ENCODE measurements at regions not wholly inside any gene's neighbourhood (a gene's known extent, or its start where the extent isn't known, plus 50 kb on each side); places are given as distances from the start of the nearest gene placed in this dataset.
"Not testable (repeated sequence)": the region's sequence is repeated elsewhere in the genome, so short reads cannot be mapped to it uniquely, and the experiment has no call there.

DNA sequence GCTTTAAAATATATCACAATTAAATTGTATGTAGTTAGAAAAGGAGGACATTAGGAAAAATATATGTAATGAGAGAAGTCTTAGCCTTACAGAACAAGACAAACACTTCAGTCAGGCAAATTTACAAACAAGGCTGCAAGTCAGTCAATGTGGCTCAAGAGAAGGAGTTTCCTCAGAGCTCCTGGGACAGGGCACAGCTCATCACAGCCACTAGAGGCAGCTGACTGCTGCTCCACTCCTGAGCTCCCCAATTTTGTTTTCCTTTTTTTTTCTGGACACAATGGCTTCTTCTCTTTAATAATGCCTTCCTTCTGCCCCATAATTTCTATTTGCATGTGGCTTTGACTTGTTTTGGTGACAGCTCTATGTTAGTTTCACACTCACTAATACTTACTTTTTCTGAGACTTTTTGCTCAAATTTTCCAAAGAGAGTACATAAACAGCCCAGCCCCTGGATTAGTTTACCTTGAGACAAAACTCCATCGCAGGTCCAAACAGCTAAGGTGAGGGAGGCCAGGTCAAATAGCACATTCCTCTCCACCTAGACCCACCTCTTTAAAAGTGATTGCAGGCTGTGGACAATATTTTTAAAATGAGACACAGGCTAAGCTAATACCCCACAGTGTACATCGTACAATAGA, 850.4 kb upstream of the FRG1 start:
- peak; percentile 3 for DNase-seq (ENCODE audit: low spot score)

DNA sequence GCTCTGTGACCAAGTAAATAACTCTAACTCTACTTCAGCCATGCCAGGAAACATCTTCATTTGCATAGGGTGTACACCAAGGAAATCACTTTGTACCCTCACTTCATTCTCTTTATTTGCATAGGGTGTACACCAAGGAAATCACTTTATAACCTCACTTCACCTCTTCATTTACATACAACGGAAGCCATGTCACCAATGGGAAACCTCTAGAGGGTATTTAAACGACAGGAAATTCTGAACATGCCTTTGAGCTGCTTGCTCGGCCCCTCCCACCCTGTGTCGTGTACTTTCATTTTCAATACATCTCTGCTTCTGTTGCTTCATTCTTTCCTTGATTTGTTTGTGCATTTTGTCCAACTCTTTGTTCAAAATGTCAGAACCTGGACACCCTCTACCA, 848.1 kb upstream of the FRG1 start:
- DNase-seq (ENCODE audit: low spot score) = no peak

DNA sequence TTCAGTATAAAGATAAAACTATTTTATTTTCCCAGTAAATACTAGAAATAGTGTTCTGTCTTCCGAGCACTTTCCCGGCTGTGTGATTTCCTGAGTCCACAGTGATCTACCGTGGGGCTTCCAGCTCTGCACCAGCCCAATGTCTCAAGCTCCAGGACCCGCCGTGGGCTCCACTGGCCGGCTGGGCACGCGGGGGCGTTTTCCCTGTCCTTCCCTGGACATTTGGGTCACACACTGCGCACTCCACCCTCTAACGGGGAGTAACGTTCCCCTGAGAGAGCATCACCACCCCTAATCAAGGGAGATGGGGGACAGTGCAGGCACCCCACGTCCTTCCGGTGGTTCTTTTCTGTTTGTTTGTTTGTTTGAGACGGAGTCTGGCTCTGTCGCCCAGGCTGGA, 844.6 kb upstream of the FRG1 start:
- DNase-seq (ENCODE audit: low spot score) = no peak

DNA sequence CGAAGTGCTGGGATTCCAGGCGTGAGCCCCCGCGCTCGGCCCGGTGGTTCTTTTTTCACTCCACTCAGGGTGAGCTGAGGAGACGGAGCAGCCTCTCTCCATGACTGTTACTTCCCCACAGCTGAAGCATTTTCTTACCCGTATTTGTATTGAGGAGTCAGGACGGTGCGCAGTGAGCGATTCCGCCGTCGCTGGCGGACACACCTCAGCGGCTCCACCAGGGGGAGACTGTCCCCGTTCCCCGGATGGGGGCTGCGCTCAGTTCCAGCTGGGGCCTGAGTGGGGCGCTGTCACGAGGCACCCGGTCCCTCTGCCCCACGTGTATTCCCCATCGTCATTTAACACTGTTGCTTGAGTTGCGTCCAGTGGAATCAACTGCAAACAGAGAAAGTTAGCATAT, 844.0 kb upstream of the FRG1 start:
- no peak for DNase-seq (ENCODE audit: low spot score)

DNA sequence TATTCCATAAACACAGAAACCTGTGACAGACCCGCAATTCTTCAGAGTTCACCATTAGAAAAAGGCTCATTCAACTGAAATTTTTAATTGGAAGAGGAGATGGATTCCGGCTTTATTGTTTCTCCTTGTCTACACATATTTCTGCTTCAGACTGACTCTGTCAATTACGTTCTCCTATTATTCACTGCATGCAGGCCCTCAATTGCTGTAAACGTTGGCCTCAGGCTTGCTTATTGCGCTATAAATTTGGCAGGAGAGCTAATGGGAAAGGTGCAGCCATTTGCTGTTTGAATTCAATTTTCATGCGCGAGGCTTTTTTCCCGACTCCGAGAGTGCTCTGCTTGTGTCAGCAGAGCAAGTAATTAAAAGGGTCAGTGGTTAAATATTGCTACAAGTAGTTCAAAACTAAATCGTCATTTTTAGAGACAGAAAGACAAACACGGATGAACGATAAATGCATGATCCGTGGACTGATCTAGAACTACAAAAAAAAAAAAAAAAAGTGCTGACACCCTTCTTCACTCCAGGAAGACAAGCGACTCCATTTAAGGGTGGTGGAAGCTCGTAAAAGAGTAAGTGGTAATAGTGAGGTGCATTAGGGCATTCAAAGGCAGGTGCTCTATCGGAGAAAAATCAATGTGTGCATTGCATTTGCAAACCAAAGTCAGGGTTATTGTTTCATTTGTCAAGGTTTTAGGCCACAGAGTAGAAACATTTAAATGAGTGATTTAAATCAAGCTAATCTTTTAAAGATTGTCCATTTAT, 841.6 kb upstream of the FRG1 start:
- no peak for DNase-seq (ENCODE audit: low spot score)

DNA sequence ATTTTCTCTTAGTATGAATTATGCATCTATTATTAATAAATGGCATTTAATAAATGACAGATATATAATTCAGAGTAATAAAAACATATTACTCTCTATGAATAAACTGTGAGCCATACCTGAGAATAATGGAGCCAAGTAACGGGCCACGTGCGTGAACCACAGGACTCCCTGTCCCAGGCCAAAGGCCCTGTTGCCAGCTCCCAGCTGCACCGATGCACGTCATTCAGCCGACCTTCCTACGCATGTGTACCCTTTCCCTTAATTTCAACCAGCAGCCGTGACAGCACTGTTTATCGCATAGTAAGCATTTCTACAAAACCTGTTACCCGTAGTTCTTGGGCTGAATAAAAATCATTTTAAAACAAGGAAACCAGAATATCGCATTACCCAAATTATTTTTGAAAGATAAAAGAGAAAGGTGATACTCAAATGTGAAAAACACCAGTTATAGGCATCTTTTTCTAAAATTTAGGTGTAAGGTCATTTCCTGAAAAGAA, 827.2 kb upstream of the FRG1 start:
- DNase-seq (ENCODE audit: low spot score) = no peak

DNA sequence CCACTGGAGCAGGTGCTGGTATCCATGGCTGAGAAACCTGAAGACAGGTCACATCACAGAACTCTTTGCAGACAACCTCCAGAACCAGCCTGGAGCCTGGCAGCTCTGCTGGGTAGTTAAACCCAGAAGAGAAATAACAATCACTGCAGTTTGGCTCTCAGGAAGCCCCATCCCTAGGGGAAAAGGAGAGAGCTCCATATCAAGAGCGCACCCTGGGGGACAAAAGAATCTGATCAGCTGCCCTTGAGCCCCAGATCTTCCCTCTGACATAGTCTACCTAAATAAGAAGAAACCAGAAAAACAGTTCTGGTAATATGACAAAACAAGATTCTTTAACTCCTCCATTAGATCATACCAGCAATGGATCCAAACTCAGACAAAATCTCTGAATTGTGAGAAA, 823.2 kb upstream of the FRG1 start:
- DNase-seq (ENCODE audit: low spot score) = no peak

DNA sequence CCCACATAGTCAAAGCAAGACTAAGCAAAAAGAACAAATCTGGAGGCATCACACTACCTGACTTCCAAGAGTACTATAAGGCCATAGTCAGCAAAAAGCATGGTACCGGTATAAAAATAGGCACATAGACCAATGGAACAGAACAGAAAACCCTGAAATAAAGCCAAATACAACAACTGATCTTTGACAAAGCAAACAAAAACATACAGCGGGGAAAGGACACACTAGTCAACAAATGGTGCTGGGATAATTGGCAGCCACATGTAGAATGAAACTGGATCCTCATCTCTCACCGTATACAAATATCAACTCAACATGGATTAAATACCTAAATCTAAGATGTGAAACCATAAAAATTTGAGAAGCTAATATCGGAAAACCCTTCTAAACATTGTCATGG, 819.3 kb upstream of the FRG1 start:
- no peak for DNase-seq (ENCODE audit: low spot score)

DNA sequence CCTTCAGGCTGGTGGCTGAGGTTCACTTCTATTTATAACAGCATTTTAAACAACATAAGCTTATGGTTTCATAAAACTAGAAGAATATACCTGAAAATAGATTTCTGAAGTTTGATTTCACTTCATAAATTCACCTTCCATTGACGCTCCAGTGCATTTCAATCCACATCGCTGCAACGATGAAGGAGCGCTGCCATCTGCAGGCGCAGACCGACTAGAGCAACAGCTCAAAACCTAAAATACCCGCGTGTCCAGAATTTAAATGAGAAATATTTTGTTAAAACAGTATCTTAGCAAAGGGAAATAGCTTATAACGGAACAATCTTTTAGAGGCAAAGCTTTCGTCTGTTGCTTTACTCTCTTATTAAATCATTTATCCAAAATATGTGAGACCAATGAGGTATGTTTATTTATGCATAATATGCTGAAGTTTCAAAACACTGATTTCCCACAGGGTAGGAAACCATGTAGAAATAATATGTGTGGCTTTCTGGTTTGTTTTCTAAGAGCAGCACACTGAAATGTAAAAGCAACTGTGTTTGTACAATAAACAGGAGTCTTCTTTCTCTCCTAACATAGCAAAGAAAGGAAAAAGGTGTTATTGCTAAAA, 816.4 kb upstream of the FRG1 start:
- DNase-seq (ENCODE audit: low spot score) = peak; percentile 21

DNA sequence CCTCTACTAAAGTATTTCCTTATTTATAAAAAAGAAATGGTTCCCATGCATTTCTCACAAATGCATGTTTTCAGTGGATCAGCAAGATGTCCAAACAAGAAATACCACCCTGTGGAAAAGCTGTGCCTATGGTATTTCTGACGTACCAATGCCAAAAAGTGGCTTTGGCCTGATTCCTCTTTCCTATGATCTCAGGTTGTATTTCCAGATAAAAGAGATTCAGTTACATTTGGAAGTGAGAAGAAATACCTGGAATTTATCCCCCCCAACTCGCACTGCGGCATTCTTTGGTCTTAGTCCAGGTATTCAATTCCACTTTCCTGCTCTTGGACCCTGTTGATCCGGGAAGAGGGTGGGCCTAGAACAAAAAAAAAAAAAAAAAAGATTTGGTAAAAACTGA, 815.9 kb upstream of the FRG1 start:
- no peak for DNase-seq (ENCODE audit: low spot score)

DNA sequence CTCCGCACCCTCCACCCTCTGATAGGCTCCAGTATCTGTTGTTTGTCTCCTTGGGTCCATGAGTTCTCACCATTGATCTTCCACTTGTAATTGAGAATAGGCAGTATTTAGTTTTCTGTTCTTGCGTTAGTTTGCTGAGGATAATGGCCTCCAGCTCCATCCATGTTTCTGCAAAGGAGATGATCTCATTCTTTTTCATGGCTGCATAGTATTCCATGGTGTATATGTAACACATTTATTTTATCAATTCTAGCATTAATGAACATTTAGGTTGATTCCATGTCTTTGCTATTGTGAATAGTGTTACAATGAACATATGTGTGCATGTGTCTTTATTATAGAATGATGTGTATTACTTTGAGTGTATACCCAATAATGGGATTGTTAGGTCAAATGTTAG, 814.6 kb upstream of the FRG1 start:
- no peak for DNase-seq (ENCODE audit: low spot score)

DNA sequence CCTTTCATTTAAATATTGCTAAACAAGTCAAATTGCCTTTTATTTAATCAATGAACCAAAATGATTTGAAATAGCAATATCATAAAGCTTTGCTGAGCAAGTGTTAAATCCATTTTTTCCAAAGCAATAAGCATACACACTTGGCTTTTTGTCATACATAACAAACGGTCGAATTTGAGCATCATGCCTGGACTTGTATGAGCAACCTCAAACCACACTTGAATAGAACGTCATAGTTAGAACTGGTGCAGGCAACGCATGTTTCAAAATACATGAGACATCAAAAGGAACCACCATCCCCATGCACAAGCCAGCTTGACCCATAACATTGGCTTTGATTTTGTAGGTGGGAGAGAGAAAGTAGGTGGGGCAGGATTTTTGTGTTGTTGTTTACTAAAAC, 812.3 kb upstream of the FRG1 start:
- DNase-seq (ENCODE audit: low spot score) = no peak

DNA sequence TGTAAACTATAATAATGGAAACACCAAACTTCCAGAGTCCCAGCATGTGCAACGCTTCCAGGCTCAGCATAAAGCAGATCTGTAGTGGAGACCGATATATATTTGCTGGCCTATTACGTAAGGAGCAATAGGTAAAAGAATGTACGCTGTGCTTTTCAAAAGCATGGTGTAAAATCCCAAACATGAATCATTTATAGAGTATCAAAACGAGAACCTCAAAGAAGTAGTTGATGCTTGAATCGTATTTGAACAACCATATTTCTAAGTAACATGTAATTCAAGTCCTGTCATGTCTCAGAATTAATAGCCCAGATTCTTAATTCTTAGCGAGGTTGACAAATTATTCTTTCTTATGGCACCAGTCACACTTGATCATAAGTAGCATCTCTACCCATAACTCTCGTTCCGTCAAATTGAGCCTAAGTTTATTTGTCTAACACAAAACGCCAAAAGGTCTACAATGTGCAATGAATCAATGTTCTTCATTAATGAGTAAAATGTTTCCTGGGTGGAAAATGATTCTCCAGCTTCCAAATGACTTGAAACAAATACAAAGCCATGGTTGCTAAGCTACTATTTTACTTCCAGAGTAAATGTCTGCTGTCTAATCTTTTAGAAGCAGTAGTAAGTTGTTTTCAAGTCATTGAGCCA, 811.5 kb upstream of the FRG1 start:
- no peak for DNase-seq (ENCODE audit: low spot score)

DNA sequence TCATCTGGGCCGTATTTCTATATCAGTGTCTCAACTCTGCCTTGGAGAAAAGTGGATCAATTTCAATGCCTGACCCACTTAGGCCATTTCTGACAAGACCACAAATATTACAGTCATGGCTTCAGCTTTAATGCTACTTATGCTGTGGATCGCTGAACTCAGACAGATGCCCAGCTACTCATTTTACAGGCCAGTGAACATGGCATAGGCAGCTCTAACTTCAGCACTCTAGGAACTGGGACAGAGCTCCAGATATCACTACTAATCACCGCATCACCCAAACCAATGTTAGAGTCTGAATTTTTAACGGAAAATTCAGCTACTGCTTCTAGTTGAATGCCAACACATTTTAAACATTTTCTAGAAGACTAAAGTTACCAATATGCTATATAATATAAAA, 809.6 kb upstream of the FRG1 start:
- no peak for DNase-seq (ENCODE audit: low spot score)

DNA sequence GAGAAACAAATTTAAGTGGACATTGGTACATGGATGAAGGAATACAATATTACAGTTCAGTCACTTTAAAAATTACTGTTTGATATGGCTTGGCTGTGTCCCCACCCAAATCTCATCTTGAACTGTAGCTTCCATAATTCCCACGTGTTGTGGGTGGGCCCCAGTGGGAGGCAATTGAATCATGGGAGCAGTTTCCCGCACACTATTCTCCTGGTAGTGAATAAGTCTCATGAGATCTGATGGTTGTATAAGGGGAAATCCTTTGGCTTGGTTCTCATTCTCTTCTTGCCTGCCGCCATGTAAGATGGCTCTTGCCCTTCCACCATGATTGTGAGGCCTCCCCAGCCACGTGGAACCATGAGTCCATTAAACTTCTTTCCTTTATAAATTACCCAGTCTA, 804.2 kb upstream of the FRG1 start:
- no peak for DNase-seq (ENCODE audit: low spot score)

DNA sequence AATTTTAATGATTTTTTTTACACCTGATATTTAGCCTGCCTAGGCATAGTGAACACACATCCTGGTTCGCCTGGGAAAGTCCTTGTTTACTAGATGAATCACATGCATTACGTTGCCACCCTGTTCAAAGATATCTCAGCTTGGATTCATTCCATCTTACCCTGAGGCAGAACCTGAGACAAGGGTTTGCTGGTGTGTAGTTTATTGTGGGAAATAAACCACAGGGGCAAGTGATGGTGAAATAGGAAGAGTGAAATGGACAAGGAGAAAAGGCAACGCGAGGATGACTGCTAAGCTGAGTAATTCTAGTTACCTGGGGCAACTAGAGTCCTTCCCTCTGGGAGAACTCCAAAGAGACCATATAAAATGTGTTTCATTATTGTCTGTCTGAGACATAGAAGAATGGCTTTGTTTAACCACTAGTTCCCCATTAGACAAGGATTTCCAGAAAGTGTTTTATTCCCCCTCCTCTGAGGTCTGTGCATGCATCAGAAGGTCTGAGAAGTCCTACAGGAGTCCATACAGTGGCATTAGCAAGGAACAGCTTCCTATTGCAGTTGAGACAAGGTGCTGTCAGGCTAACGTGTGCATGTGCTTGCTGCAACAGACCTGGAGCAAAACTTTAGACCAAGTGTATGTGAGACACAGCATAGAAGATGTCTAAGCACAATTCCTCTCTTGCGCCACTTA, 797.3 kb upstream of the FRG1 start:
- DNase-seq (ENCODE audit: low spot score) = no peak

DNA sequence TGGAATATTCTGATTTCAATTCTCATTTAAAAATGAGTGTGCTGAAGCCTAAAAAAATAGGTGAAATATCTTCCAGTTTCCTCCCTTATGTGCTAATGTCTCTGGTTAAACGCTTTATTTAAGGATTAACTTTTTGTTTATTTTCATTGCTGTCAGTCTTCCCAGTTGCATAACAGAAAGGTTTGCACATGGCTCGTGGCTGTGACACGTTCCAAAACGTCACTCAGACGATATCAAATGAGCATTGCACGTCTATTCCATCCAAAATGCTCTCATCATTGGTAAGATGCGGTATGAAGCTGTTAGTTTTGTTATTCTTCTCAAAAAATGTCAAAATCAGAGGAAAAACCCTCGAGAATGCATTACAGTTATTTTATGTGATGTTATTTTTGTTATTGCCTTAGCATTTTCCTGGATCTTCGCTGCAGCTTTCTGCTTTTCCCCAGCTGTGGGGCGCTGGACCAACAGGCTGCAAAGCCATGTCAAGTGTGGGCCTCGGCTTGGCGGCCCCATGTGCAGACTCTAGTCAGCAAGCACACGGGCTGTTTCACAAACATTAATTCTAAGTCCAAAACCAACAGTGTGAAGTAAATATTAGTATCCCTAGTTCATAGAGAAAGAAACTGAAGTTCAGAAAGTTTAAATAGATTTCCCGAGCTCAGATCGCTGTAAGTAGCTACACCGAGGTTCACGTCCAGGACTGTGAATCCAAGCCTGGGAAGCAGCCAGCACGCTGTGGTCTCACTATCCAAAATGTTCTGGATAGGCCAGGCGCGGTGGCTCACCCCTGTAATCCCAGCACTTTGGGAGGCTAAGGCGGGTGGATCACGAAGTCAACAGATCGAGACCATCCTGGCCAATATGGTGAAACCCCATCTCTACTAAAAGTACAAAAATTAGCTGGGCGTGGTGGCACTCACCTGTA, 793.4 kb upstream of the FRG1 start:
- no peak for DNase-seq (ENCODE audit: low spot score)

DNA sequence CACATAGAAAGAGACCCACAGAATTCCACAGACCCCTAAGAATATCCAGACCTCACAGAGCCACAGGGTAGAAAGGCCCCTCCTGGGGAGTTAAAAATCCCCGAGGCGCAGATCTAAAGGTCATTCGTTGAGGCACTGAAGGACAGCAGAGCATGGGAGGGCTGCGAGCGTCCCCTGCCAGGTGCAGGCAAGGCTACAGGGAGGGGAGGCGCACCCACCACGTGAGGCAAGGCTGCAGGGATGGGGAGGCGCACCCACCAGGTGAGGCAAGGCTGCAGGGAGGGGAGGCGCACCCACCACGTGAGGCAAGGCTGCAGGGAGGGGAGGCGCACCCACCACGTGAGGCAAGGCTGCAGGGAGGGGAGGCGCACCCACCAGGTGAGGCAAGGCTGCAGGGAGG, 785.6 kb upstream of the FRG1 start:
- not testable (repeated sequence) for DNase-seq (ENCODE audit: low spot score)

DNA sequence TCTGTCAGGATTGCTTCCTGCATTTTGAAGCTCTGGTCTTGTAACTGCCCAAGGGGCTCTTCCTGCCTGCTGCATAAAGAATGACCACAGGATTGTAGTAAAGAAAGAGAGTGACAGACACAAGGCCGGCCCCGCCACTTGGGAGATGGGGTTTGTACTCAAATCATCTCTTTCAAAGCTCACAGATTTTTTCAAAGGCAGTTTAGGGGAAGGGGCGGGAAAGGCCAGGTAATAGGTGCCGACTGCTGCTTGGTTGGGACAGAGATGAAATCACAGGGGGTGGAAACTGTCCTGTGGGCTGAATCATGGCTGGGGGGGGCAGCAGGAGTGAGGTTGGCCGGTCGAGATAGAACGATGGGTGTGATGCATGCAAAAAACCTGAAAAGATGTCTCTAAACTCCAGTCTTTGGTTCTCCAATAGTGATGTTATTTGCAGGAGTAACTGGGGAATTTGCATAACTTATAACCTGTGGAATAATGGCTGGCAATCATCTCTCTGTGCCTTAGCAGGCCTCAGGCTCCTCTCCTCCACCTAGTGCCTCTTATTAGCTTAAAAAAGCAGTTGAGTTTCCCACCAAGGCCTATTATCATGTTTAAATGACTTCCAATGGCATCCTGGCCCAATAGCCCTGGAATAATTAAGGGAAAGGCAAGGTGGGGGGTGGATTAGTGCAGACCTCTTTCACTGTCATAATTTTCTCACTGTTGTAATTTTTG, 778.4 kb upstream of the FRG1 start:
- no peak for DNase-seq (ENCODE audit: low spot score)

DNA sequence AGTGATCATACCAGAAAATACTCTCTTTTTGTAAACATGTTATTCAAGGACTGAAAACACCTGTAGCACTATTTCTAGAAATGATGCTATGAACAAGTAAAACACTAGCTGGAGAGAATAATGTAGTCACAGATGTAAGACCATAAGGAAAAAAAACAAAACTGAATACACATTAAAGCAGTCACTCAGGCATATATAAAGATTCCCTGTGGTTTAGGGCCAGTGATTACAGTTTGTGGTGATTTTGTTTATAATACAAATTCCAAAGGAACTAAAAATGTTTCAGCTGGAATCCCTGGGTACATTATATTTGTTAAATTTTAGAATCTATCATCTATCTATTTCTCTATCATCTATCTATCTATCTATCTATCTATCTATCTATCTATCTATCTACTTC, 777.8 kb upstream of the FRG1 start:
- no peak for DNase-seq (ENCODE audit: low spot score)

DNA sequence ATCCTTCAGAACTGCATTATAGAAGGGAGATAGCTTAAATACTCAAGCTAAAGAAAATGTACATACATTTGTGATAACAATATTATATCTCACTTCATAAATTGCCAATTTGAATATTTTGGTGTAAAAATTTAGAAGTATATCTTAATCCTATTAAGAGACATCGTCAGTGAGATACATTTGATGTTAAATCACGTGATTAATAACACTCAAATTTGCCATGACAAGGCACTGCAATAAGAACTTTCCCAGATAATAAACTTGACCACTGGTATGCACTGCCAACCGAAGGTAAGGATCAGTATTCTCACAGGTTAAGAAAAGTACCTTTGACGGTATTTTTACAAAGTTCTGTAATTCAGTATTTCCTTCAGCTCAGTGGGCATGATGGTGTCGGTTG, 764.7 kb upstream of the FRG1 start:
- no peak for DNase-seq (ENCODE audit: low spot score)

All from globus pallidus (tissue), 1 donor.